Right lobe of liver (tissue), 4 donors: ENCODE measurements at regions not wholly inside any gene's neighbourhood (a gene's known extent, or its start where the extent isn't known, plus 50 kb on each side); places are given as distances from the start of the nearest gene placed in this dataset.

Source experiments
- CTCF ChIP-seq, 4 donors: fragments of 200-600 bp in 3 of 4; fragments of 450-650 bp in 1 of 4; IDR thresholded peaks; one replicate each; pipeline versions ENCODE4 v1.5.1 to v1.8.0; 2016 to 2022; ENCODE audit warnings: antibody characterized with exemption in 4 of 4, mild to moderate bottlenecking in 2 of 4
- POLR2A ChIP-seq: fragments of 450-650 bp; IDR thresholded peaks from one replicate; pipeline ENCODE4 v1.6.1; 2017; ENCODE audit warnings: antibody characterized with exemption, mild to moderate bottlenecking
- donor health status: DM: no; HTN: no; CAD: no.
- donor health status: DM: no; HTN: no; CAD: no.
- donor health status: DM: no; HTN: yes; CAD: no.

DNA sequence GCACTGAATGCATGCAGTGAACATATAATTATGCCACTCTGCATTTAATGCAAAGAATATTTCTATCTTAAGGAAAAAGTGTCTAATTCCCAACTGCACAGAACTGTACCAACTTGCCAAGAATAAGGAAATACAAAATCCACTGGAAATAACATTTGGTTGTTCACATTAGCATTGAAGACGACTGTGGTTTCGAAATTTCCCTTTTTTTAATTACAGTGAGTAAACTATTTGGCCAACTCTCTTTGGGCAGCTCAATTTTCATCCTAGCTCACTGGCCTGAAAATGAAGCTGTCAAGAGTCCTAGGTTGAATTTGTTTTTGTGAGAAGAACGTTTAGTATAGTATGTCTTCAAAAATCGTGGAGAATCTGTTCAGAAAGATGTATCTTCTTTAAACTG, 81.6 kb upstream of the MID1 start:
- TF ChIP-seq CTCF (IDR thresholded peaks at IDR 0.05) = no peak
- no peak for TF ChIP-seq POLR2A
